Fibroblast of pulmonary artery (primary cell): ENCODE measurements at regions not wholly inside any gene's neighbourhood (a gene's known extent, or its start where the extent isn't known, plus 50 kb on each side); places are given as distances from the start of the nearest gene placed in this dataset.

ENCODE experiments used
- DNase-seq: peaks from one replicate; pipeline ENCODE4 v3.0.0-alpha.2; 2010; ENCODE audit warnings: low read depth
- H3K4me3 ChIP-seq: replicated peaks from 2 replicates; pipeline ENCODE4 v1.5.1; 2011; ENCODE audit warnings: low read depth, mild to moderate bottlenecking, control low read depth, low read length, moderate library complexity
- TF ChIP-seq, protein P1 (sequence below): IDR thresholded peaks from 2 replicates; pipeline ENCODE4 v1.5.1; 2011; ENCODE audit warnings: mild to moderate bottlenecking, control low read depth, low read length, inconsistent platforms; ENCODE audit errors: missing control alignments

DNA sequence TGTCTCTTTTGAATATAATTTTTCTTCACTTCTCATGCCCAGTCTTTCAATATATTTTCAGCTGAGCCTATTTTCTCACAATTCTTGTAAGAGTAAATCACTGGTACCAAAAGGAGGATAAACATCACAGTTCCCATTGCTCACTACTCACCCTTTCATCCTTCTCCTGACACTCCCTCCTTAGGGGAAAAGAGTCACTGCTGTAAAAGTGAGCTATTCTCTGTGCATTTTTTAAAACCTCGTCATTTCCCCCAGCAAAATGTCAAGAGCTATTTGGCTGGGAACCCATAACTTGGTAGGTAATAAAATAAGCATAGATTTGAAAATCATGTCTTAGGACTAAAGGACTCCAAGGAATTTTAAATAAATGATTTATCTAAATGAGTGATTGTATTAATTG, 340.1 kb upstream of the GYPC start:
- DNase-seq, result peak; percentile 44
- H3K4me3 ChIP-seq, result no peak overlapping the region
- TF ChIP-seq, protein P1, sequence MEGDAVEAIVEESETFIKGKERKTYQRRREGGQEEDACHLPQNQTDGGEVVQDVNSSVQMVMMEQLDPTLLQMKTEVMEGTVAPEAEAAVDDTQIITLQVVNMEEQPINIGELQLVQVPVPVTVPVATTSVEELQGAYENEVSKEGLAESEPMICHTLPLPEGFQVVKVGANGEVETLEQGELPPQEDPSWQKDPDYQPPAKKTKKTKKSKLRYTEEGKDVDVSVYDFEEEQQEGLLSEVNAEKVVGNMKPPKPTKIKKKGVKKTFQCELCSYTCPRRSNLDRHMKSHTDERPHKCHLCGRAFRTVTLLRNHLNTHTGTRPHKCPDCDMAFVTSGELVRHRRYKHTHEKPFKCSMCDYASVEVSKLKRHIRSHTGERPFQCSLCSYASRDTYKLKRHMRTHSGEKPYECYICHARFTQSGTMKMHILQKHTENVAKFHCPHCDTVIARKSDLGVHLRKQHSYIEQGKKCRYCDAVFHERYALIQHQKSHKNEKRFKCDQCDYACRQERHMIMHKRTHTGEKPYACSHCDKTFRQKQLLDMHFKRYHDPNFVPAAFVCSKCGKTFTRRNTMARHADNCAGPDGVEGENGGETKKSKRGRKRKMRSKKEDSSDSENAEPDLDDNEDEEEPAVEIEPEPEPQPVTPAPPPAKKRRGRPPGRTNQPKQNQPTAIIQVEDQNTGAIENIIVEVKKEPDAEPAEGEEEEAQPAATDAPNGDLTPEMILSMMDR, result no peak

DNA sequence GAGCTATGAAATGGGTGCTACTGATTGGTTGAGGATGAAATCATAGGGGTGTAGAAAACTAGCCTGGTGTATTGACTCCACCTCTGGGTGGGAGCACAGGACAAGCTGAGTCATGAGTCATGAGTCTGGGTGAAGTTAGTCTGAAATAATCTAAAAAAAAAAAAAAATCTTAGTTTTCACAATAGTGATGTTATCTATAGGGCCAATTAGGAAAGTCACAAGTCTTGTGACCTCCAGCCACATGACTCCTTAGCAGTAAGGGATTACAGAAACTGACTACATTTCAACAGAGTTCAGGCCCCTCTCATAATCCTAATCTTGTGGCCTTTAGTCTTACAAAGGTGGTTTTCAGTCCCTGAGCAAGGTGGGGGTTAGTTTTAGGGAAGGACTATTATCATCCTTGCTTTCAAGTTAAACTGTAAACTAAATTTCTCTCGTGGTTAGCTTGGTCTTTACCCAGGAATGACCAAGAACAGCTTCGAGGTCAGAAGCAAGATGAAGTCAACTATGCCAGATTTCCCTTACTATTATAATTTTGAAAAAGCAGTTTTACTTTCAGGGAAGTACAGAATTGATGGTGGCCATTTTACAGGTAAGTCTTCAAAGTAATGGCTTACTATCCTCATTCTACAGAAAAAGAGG, 338.0 kb upstream of the GYPC start:
- TF ChIP-seq, protein P1, result no peak
- peak; percentile 51 for DNase-seq
- no peak overlapping the region for H3K4me3 ChIP-seq

DNA sequence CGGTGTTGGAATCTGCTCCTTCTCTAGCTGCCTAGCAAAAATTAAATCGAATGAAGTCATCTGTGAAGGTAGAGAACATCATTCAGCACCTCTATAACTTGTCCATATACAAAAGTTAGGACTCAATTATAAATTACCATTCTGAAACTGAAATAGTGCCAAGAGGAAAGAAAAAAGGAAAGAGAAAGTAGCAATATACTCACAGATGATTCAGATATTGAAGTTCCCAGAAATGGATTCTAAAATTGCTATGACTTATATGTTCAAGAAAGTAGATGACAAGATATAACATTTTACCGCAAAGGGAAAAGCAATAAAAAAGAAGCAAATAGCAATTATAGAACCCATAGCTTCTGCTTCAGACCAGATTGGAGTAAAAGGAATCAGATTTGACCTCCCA, 333.6 kb upstream of the GYPC start:
- H3K4me3 ChIP-seq, result no peak overlapping the region
- no peak for DNase-seq
- TF ChIP-seq, protein P1, result no peak

DNA sequence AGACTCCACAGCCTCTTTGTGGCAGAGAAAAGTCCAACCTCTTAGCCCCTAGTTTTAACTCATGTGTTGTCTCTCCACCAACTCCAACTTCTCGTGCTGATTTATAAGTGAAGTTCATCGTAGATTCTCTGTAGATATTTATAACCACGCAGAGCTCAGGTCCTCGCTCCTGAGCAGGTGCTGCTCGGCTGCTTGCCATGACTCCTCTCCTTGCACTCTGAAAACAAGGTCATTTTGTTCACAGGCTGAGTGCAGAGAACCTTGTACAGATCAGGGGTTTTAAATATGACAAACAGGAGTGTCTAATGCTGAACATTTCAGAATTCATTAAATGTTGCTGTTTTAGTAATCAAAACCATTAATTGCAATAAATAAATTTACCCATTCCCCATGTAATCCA, 330.8 kb upstream of the GYPC start:
- H3K4me3 ChIP-seq, result no peak overlapping the region
- TF ChIP-seq, protein P1, result no peak
- no peak for DNase-seq

DNA sequence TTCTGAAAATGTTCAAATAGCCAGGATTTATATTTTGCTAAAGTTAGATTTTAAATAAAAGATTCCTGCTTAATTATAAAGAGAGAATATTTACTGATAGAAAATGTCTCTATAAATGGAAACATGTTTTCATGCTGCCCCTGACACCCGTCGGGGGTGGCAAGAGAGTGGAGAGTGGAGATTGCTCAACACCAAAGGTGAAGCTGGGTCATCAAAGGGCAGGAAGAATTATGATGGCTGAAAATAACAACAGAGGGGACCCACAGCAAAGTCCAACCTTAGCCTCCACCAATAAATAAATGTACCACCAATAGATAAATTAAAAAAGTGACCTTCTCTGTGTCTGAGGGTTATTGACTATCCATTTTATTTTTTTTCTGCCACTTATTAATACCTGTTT, 326.8 kb upstream of the GYPC start:
- TF ChIP-seq, protein P1, result no peak
- DNase-seq, result no peak
- H3K4me3 ChIP-seq, result no peak overlapping the region

DNA sequence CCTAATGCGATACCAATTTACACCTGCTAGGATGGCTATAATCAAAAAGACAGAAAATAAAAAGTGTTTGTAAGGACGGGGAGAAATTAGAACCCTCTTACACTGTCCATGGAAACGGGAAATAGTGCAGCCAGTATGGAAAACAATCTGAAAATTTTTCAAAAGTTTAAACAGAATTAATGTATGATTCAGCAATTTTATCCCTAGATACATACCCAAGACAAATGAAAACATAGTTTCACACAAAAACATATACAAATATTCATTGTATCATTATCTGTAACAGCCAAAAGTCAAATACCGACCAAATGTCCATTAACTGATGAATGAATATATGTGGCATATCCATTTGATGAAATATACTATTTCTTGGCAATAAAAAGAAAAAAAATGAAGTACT, 313.5 kb upstream of the GYPC start:
- no peak for DNase-seq
- TF ChIP-seq, protein P1, result no peak
- H3K4me3 ChIP-seq, result no peak overlapping the region

DNA sequence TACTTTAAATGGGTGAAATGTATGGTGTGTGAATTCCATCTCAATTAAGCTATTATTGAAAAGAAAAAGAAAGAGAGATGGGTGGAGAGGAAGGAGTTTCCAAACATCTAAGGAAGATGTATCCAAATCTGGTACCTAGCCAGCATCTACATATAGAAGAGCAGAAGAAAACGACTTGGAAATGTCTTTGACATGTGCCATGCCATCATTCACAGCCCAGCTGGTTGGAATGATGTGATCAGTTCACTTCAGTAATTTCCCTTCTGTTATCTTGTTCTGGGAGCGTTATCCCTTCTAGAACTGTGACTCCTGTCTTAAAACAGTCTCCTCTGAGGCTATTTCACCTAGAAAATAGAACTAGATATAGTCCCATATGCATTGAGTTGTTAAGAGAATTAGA, 312.8 kb upstream of the GYPC start:
- TF ChIP-seq, protein P1, result no peak
- no peak for DNase-seq
- no peak overlapping the region for H3K4me3 ChIP-seq
